Keratinocyte (primary cell): ENCODE measurements at regions not wholly inside any gene's neighbourhood (a gene's known extent, or its start where the extent isn't known, plus 50 kb on each side); places are given as distances from the start of the nearest gene placed in this dataset.

ENCODE experiments used
- DNase-seq: peaks from one replicate; pipeline ENCODE4 v3.0.0-alpha.2; 2011; ENCODE audit warnings: low read depth, missing footprints, low spot score
- FAIRE-seq: peaks from 2 replicates; lab custom pipeline; 2011; peaks lifted over from hg19 to GRCh38; lab: Jason Lieb, UNC
- H2AFZ ChIP-seq: 2 replicates; pipeline ENCODE4 v1.6.0; 2012; ENCODE audit warnings: low read length, control low read depth, inconsistent platforms; ENCODE audit not compliant: control insufficient read depth
- H3K27ac ChIP-seq: 2 replicates; pipeline ENCODE4 v1.5.1; 2011; ENCODE audit warnings: low read length; ENCODE audit not compliant: control insufficient read depth, insufficient read depth
- H3K27me3 ChIP-seq: 3 replicates; pipeline ENCODE4 v1.6.0; 2011; ENCODE audit warnings: low read length; ENCODE audit not compliant: control insufficient read depth, insufficient read depth; ENCODE audit errors: extremely low read depth
- H3K36me3 ChIP-seq, 2 experiments: 2 replicates in 1 of 2; 3 replicates in 1 of 2; pipeline ENCODE4 v1.5.1; 2011; ENCODE audit warnings: low read length in 2 of 2, mild to moderate bottlenecking in 1 of 2; ENCODE audit not compliant: control insufficient read depth in 2 of 2, insufficient read depth in 2 of 2; ENCODE audit errors: extremely low read depth in 1 of 2
- H3K4me1 ChIP-seq: 3 replicates; pipeline ENCODE4 v1.5.1; 2011; ENCODE audit warnings: low read length; ENCODE audit not compliant: control insufficient read depth, insufficient read depth; ENCODE audit errors: extremely low read depth
- H3K4me2 ChIP-seq: 3 replicates; pipeline ENCODE4 v1.6.0; 2011; ENCODE audit warnings: low read depth, low read length; ENCODE audit not compliant: control insufficient read depth, insufficient read depth; ENCODE audit errors: extremely low read depth
- H3K4me3 ChIP-seq, 3 experiments: fragments of 200-600 bp in 1 of 3; sonication (generic) in 1 of 3; 2 replicates in 2 of 3; 3 replicates in 1 of 3; pipeline ENCODE4 v1.5.1; 2011 to 2016; ENCODE audit warnings: low read length in 3 of 3, mild to moderate bottlenecking in 3 of 3, control low read depth in 2 of 3, inconsistent platforms in 1 of 3, low read depth in 1 of 3, mixed read lengths in 1 of 3, mixed run types in 1 of 3, moderate library complexity in 1 of 3; ENCODE audit not compliant: control insufficient read depth in 2 of 3, insufficient read depth in 2 of 3; ENCODE audit errors: extremely low read depth in 1 of 3
- H3K79me2 ChIP-seq: 2 replicates; pipeline ENCODE4 v1.6.0; 2012; ENCODE audit warnings: low read length; ENCODE audit not compliant: control insufficient read depth, insufficient read depth
- H3K9ac ChIP-seq: 3 replicates; pipeline ENCODE4 v1.6.0; 2011; ENCODE audit warnings: low read length; ENCODE audit not compliant: control insufficient read depth, insufficient read depth; ENCODE audit errors: extremely low read depth
- H3K9me1 ChIP-seq: 3 replicates; pipeline ENCODE4 v1.6.0; 2011; ENCODE audit warnings: low read length; ENCODE audit not compliant: control insufficient read depth, insufficient read depth; ENCODE audit errors: extremely low read depth
- H3K9me3 ChIP-seq: 2 replicates; pipeline ENCODE4 v1.5.1; 2012; ENCODE audit warnings: low read depth, low read length; ENCODE audit not compliant: control insufficient read depth
- H4K20me1 ChIP-seq: 3 replicates; pipeline ENCODE4 v1.6.0; 2011; ENCODE audit warnings: low read length; ENCODE audit not compliant: control insufficient read depth, insufficient read depth; ENCODE audit errors: extremely low read depth
- EZH2 ChIP-seq: IDR thresholded peaks from one replicate; pipeline ENCODE4 v1.6.1; 2012; ENCODE audit warnings: inconsistent platforms, mild to moderate bottlenecking, low read length, moderate library complexity
- dilution Hi-C: fragments of 300-500 bp; cut with MboI; formaldehyde crosslinking; loops from one replicate; pipeline ENCODE4 v1.7.0; 2020; ENCODE audit warnings: low sequenced_read_pairs; ENCODE audit not compliant: extremely low pct_ligation_motif_present
- TF ChIP-seq, protein P1 (sequence below), 3 experiments: IDR thresholded peaks in 1 of 3; conservative IDR thresholded peaks in 1 of 3; optimal IDR thresholded peaks in 1 of 3; 2 replicates in 2 of 3; 3 replicates in 1 of 3; pipeline versions ENCODE3 to v1.5.1; 2011; ENCODE audit warnings: low read length in 3 of 3, mild to moderate bottlenecking in 3 of 3, moderate library complexity in 2 of 3, control low read depth in 1 of 3, inconsistent platforms in 1 of 3; ENCODE audit not compliant: insufficient read depth in 2 of 3; ENCODE audit errors: extremely low read depth in 1 of 3

DNA sequence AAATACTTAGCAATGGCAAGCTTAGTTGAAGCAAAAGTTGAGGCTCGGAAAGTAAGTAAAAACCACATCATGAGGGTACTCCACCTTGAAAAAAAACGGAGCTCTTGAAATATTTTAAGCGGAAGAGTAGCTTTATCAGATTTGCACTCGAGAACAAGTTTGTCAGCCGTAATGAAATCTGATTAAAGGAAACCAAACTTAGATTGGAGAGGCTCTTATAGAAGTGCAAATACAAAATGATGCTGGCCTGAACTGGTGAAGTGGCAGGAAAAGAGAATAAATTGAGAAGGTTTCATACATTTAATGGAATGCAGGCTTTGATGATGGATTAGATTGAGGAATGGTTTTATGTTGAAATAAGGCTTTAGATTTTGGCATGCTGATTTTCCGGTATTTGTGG, 484.2 kb downstream of the PID1 start:
- TF ChIP-seq EZH2 = no peak
- TF ChIP-seq, protein P1, sequence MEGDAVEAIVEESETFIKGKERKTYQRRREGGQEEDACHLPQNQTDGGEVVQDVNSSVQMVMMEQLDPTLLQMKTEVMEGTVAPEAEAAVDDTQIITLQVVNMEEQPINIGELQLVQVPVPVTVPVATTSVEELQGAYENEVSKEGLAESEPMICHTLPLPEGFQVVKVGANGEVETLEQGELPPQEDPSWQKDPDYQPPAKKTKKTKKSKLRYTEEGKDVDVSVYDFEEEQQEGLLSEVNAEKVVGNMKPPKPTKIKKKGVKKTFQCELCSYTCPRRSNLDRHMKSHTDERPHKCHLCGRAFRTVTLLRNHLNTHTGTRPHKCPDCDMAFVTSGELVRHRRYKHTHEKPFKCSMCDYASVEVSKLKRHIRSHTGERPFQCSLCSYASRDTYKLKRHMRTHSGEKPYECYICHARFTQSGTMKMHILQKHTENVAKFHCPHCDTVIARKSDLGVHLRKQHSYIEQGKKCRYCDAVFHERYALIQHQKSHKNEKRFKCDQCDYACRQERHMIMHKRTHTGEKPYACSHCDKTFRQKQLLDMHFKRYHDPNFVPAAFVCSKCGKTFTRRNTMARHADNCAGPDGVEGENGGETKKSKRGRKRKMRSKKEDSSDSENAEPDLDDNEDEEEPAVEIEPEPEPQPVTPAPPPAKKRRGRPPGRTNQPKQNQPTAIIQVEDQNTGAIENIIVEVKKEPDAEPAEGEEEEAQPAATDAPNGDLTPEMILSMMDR (optimal IDR thresholded peaks at IDR 0.05 in 1 of 3, IDR thresholded peaks at IDR 0.05 in 1 of 3, conservative IDR thresholded peaks at IDR 0.05 in 1 of 3; ENCODE audit: extremely low read depth in 1 of 3, insufficient read depth in 2 of 3, low read length in 3 of 3) = no peak

DNA sequence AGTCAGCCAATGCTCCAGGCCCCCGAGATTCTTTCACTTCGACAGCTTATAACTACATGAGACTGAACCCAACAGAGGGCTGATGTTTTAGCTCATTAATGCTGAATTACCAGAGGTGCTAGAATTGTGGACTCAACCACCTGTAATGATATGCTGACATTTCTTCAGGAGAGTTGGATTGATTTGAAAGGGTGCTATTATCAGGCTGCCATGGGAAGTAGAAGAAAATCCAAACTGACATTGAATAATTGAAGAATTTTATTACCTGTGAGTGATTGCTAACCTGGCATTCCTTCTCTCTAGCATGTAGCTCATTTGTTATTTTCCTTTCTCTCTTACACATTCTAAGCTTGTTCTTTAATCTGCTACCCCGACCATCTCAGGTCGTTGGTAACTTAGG, 488.8 kb downstream of the PID1 start:
- H3K4me3 ChIP-seq = no peak overlapping the region
- H4K20me1 ChIP-seq = no peaks in the 10 kb centered on the region
- H3K79me2 ChIP-seq = no peaks in the 10 kb centered on the region
- DNase-seq (no peak), FAIRE-seq (no peak)
- dilution Hi-C loops = no loop called here
- H3K27me3 ChIP-seq = no peaks in the 10 kb centered on the region
- H3K4me2 ChIP-seq = no peak overlapping the region
- no peak overlapping the region for H2AFZ ChIP-seq
- no peak overlapping the region for H3K9ac ChIP-seq
- no peaks in the 10 kb centered on the region for H3K9me3 ChIP-seq
- H3K36me3 ChIP-seq = no peaks in the 10 kb centered on the region
- H3K27ac ChIP-seq = no peak overlapping the region
- no peaks in the 10 kb centered on the region for H3K9me1 ChIP-seq
- TF ChIP-seq, protein P1 (optimal IDR thresholded peaks at IDR 0.05 in 1 of 3, IDR thresholded peaks at IDR 0.05 in 1 of 3, conservative IDR thresholded peaks at IDR 0.05 in 1 of 3; ENCODE audit: extremely low read depth in 1 of 3, insufficient read depth in 2 of 3, low read length in 3 of 3) = no peak
- TF ChIP-seq EZH2 = no peak
- H3K4me1 ChIP-seq = no peaks in the 10 kb centered on the region

More for the DNA sequence above, 484.2 kb downstream of the PID1 start:
- Histone ChIP-seq H3K9ac (no peak overlapping the region), H3K4me1 (no peaks in the 10 kb centered on the region), H3K4me2 (no peak overlapping the region), H2AFZ (no peak overlapping the region), H3K9me1 (no peaks in the 10 kb centered on the region), H4K20me1 (no peaks in the 10 kb centered on the region), H3K4me3 (no peak overlapping the region), H3K27ac (no peak overlapping the region), H3K79me2 (no peaks in the 10 kb centered on the region), H3K27me3 (no peaks in the 10 kb centered on the region), H3K36me3 (no peaks in the 10 kb centered on the region), H3K9me3 (no peaks in the 10 kb centered on the region)
- FAIRE-seq = no peak
- dilution Hi-C loops = no loop called here
- no peak for DNase-seq
